Psoas muscle (tissue), 7 donors: ENCODE measurements at regions not wholly inside any gene's neighbourhood (a gene's known extent, or its start where the extent isn't known, plus 50 kb on each side); places are given as distances from the start of the nearest gene placed in this dataset.

Experiments used
- ATAC-seq, 4 donors: fragments of 200-7000 bp; cut with Tn5 transposase; one replicate each; pipeline ENCODE4 v1.9.1; 2020; ENCODE audit warnings: moderate library complexity in 3 of 4, mild to moderate bottlenecking in 2 of 4
- DNase-seq, 2 donors: peaks; one replicate each; pipeline ENCODE4 v3.0.0-alpha.2; 2020
- H3K27ac ChIP-seq: fragments of 200-600 bp; one replicate; pipeline ENCODE4 v1.8.0; 2022
- H3K27me3 ChIP-seq, 3 donors: fragments of 200-600 bp in 1 of 3; one replicate each; pipeline versions ENCODE4 v1.6.1 to v1.8.0; 2013 to 2022; ENCODE audit warnings: low read length in 2 of 3, mild to moderate bottlenecking in 2 of 3, moderate library complexity in 1 of 3; ENCODE audit not compliant: insufficient read depth in 3 of 3
- H3K36me3 ChIP-seq, 2 donors: fragments of 200-600 bp in 1 of 2; one replicate each; pipeline versions ENCODE4 v1.6.1 to v1.8.0; 2013 to 2022; ENCODE audit warnings: low read depth in 1 of 2, mild to moderate bottlenecking in 1 of 2, moderate library complexity in 1 of 2; ENCODE audit not compliant: insufficient read depth in 1 of 2
- H3K4me1 ChIP-seq: fragments of 200-600 bp; one replicate; pipeline ENCODE4 v1.8.0; 2022
- H3K4me3 ChIP-seq: fragments of 200-600 bp; one replicate; pipeline ENCODE4 v1.8.0; 2022; ENCODE audit warnings: mild to moderate bottlenecking
- H3K9me3 ChIP-seq: fragments of 200-600 bp; one replicate; pipeline ENCODE4 v1.8.0; 2022
- CTCF ChIP-seq: fragments of 200-600 bp; IDR thresholded peaks from one replicate; pipeline ENCODE4 v1.8.0; 2022; ENCODE audit warnings: antibody characterized with exemption
- WGBS, 3 donors: extraction: QIAGEN DNeasy Blood & Tissue Kit; methylation state at CpG; one replicate each; pipeline versions ENCODE4 v1.1.6 to v1.1.7; 2013; 5-methylcytosine and 5-hydroxymethylcytosine counted together
- intact Hi-C, 2 donors: fragments of 100-400 bp; cut with DNase I; formaldehyde crosslinking; loops; one replicate each; pipeline versions ENCODE4 v1.11.0 to v1.14.2; 2022
- donor health status: healthy with polysubstance abuse.
- donor health status: DM: no; HTN: no; CAD: no; lungs with moderate emphysema.
- donor health status: Bipolar disorder and iron deficiency.
- donor health status: healthy.
- donor health status: DM: yes; HTN: yes; CAD: no.
- donor health status: DM: no; HTN: no; CAD: no.
- donor health status: DM: yes; HTN: yes; CAD: no.

GRCh38 chr21:18954441-18954844 is 550.9 kb upstream of the TMPRSS15 start:
- Histone ChIP-seq H3K27ac (no peak overlapping the region), H3K9me3 (no peaks in the 10 kb centered on the region), H3K4me1 (no peaks in the 10 kb centered on the region), H3K4me3 (no peak overlapping the region), H3K36me3 (no peaks in the 10 kb centered on the region), H3K27me3 (no peaks in the 10 kb centered on the region)
- no peak for ATAC-seq
- intact Hi-C loops = no loop called here
- TF ChIP-seq CTCF = no peak
- DNase-seq = no peak

GRCh38 chr21:18959817-18960216 is 556.2 kb upstream of the TMPRSS15 start:
- intact Hi-C loops = no loop called here
- no peaks in the 10 kb centered on the region for H3K9me3 ChIP-seq
- TF ChIP-seq CTCF = no peak
- 33 to 39% (median 36%) methylated on average over 3 of the region's 3 CpGs for WGBS, 3 donors
- no peak for DNase-seq
- no peaks in the 10 kb centered on the region for H3K4me1 ChIP-seq
- no peaks in the 10 kb centered on the region for H3K27me3 ChIP-seq
- no peak overlapping the region for H3K27ac ChIP-seq
- no peaks in the 10 kb centered on the region for H3K36me3 ChIP-seq
- no peak for ATAC-seq
- H3K4me3 ChIP-seq = no peak overlapping the region

GRCh38 chr21:18960306-18960705 is 556.7 kb upstream of the TMPRSS15 start:
- Histone ChIP-seq H3K36me3 (no peaks in the 10 kb centered on the region), H3K27ac (no peak overlapping the region), H3K27me3 (no peaks in the 10 kb centered on the region), H3K4me1 (no peaks in the 10 kb centered on the region), H3K4me3 (no peak overlapping the region), H3K9me3 (no peaks in the 10 kb centered on the region)
- intact Hi-C loops = no loop called here
- DNase-seq (no peak), ATAC-seq (no peak)
- no peak for TF ChIP-seq CTCF
- 83 to 89% (median 87%) methylated on average over 3 of the region's 3 CpGs for WGBS, 3 donors

- Histone ChIP-seq H3K27me3 (no peaks in the 10 kb centered on the region), H3K4me1 (no peaks in the 10 kb centered on the region), H3K36me3 (no peaks in the 10 kb centered on the region), H3K4me3 (no peak overlapping the region), H3K9me3 (no peaks in the 10 kb centered on the region), H3K27ac (no peak overlapping the region)
- ATAC-seq (no peak), DNase-seq (no peak)
- intact Hi-C loops = no loop called here
- no peak for TF ChIP-seq CTCF
- WGBS, 3 donors = 70 to 79% (median 71%) methylated on average over 1 of the region's 1 CpG
Observed at GRCh38 chr21:18970416-18970815, 566.8 kb upstream of the TMPRSS15 start.

GRCh38 chr21:18970941-18971340 is 567.4 kb upstream of the TMPRSS15 start:
- no peak for DNase-seq
- Histone ChIP-seq H3K36me3 (no peaks in the 10 kb centered on the region), H3K9me3 (no peaks in the 10 kb centered on the region), H3K27ac (no peak overlapping the region), H3K27me3 (no peaks in the 10 kb centered on the region), H3K4me3 (no peak overlapping the region), H3K4me1 (no peaks in the 10 kb centered on the region)
- TF ChIP-seq CTCF = no peak
- 0 to 33% (median 26%) methylated on average over 1 of the region's 1 CpG for WGBS, 3 donors
- intact Hi-C loops = no loop called here
- ATAC-seq = no peak
